GM12865 (cell line): ENCODE measurements at regions not wholly inside any gene's neighbourhood (a gene's known extent, or its start where the extent isn't known, plus 50 kb on each side); places are given as distances from the start of the nearest gene placed in this dataset.

Experiments
- DNase-seq: peaks from one replicate; pipeline ENCODE4 v3.0.0; 2010; ENCODE audit warnings: low read depth
- H3K4me3 ChIP-seq: 2 replicates; pipeline ENCODE4 v1.5.1; 2011; ENCODE audit warnings: mild to moderate bottlenecking, low read depth, low read length, control low read depth
- TF ChIP-seq, protein P1 (sequence below): IDR thresholded peaks from 2 replicates; pipeline ENCODE4 v1.5.1; 2011; ENCODE audit warnings: low read length, control low read depth, low read depth, inconsistent platforms; ENCODE audit not compliant: insufficient read depth; ENCODE audit errors: missing control alignments

DNA sequence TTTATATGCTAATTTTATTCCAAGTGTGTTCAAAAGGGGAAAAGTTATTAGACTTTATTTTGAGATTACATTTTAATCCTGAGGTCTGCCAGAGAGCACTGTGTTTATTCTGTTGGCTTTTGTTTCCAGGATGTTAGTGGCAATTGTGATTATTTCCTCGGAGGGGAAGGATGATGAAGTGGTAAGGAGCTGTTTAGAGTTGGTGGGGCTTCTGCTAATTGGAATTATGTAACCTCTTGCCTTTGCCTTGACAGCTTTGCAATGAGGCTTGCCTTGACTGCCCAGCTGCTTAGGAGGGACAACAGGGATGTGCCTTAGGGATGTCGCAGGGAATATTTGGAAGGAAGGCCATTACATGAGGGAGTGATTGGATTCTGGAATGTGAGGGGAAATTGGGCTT lies 89.7 kb upstream of the E2F8 start:
- DNase-seq = no peak
- TF ChIP-seq, protein P1, sequence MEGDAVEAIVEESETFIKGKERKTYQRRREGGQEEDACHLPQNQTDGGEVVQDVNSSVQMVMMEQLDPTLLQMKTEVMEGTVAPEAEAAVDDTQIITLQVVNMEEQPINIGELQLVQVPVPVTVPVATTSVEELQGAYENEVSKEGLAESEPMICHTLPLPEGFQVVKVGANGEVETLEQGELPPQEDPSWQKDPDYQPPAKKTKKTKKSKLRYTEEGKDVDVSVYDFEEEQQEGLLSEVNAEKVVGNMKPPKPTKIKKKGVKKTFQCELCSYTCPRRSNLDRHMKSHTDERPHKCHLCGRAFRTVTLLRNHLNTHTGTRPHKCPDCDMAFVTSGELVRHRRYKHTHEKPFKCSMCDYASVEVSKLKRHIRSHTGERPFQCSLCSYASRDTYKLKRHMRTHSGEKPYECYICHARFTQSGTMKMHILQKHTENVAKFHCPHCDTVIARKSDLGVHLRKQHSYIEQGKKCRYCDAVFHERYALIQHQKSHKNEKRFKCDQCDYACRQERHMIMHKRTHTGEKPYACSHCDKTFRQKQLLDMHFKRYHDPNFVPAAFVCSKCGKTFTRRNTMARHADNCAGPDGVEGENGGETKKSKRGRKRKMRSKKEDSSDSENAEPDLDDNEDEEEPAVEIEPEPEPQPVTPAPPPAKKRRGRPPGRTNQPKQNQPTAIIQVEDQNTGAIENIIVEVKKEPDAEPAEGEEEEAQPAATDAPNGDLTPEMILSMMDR = no peak
- H3K4me3 ChIP-seq = no peak overlapping the region

GRCh38 chr11:19329970-19330369 lies 89.2 kb upstream of the E2F8 start:
- TF ChIP-seq, protein P1 = no peak
- DNase-seq = no peak
- H3K4me3 ChIP-seq = no peak overlapping the region

- no peak for DNase-seq
- TF ChIP-seq, protein P1 = no peak
- H3K4me3 ChIP-seq = no peak overlapping the region
Observed at GRCh38 chr11:19328586-19329311, 88.0 kb upstream of the E2F8 start.

GRCh38 chr11:19327280-19327679 lies 86.5 kb upstream of the E2F8 start:
- TF ChIP-seq, protein P1 = no peak
- DNase-seq = no peak
- no peak overlapping the region for H3K4me3 ChIP-seq

DNA sequence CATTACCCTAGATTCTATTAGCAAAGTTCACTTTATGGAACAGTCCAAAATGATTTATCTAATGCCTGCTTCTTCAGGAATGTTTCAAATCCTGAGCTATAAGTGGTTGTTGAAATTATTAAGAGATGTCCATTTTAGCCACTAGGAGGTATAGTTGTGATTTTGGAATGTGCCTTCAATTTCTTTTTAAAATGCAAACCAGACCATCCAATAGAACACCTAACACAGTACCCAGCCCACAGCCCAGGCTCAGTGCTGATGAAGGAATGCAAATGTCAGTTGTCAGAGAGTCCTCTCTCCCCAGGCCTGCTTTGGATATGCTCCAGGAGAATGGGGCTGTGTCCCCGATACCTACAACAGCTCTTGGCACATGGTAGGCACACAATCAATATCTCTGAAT lies 85.8 kb upstream of the E2F8 start:
- TF ChIP-seq, protein P1 = peak; percentile 0
- DNase-seq = no peak
- H3K4me3 ChIP-seq = no peak overlapping the region

- no peak overlapping the region for H3K4me3 ChIP-seq
- DNase-seq = no peak
- TF ChIP-seq, protein P1 = peak; percentile 23
Observed at GRCh38 chr11:19323502-19323901, 82.8 kb upstream of the E2F8 start.

- H3K4me3 ChIP-seq = no peak overlapping the region
- DNase-seq = no peak
- TF ChIP-seq, protein P1 = no peak
Observed at GRCh38 chr11:19321351-19321750, 80.6 kb upstream of the E2F8 start.
